GM19455 (cell line): ENCODE measurements at regions not wholly inside any gene's neighbourhood (a gene's known extent, or its start where the extent isn't known, plus 50 kb on each side); places are given as distances from the start of the nearest gene placed in this dataset.
"Not testable (repeated sequence)": the region's sequence is repeated elsewhere in the genome, so short reads cannot be mapped to it uniquely, and the experiment has no call there.

ENCODE experiments used
- ATAC-seq: cut with Tn5 transposase; IDR thresholded peaks from one replicate; pipeline ENCODE4 v1.9.1; 2021; ENCODE audit not compliant: unreplicated experiment

- no peak for ATAC-seq
Measured at GRCh38 chr16:65271996-65272395, 150.1 kb upstream of the CDH11 start.

GRCh38 chr16:65268331-65268730 lies 146.5 kb upstream of the CDH11 start:
- no peak for ATAC-seq

GRCh38 chr16:65263896-65264295 lies 142.0 kb upstream of the CDH11 start:
- ATAC-seq = no peak

DNA sequence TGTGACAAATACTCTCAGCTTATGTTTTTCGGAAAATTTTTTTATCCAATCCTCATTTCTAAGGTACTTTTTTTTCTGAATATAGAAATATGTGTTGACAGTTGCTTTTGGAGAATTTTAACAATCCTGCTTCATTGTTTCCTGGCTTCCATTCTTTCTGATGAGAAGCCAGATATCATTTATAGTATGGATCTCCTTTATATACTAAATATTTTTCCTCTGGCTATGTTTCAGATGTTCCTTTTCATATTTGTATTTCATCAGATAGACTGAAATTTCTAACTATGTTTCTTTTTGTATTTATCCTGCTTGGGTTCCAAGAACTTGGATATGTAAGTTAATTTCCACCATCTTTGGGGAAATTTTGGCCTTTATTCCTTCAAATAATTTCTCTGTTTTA lies 138.9 kb upstream of the CDH11 start:
- no peak for ATAC-seq

GRCh38 chr16:65254144-65254543 lies 132.3 kb upstream of the CDH11 start:
- no peak for ATAC-seq

DNA sequence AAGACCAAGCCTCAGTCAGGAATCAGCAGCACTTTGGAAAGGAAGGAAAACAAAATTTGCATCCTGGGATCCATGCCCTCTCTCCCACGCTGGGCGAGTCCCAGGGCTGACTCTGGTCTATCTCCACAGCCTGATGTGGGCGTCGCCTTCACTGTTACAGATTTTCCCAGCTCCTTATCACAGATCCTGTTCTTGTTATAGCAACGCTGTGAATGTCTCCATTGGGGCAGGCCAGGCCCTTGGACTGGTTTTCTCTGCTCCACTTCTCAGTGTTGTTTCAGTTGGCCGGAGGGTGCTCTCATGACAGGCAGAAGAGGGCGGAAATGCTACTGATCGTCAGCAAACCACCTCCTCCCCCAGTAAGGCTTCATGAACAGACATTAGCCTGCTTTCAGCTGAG lies 127.9 kb upstream of the CDH11 start:
- no peak for ATAC-seq

- no peak for ATAC-seq
Measured at GRCh38 chr16:65244787-65245186, 122.9 kb upstream of the CDH11 start.

GRCh38 chr16:65235339-65236177 lies 113.7 kb upstream of the CDH11 start:
- ATAC-seq = no peak

- ATAC-seq = not testable (repeated sequence)
Measured at GRCh38 chr16:65234721-65235320, 113.0 kb upstream of the CDH11 start.

GRCh38 chr16:65229191-65229662 lies 107.4 kb upstream of the CDH11 start:
- no peak for ATAC-seq

DNA sequence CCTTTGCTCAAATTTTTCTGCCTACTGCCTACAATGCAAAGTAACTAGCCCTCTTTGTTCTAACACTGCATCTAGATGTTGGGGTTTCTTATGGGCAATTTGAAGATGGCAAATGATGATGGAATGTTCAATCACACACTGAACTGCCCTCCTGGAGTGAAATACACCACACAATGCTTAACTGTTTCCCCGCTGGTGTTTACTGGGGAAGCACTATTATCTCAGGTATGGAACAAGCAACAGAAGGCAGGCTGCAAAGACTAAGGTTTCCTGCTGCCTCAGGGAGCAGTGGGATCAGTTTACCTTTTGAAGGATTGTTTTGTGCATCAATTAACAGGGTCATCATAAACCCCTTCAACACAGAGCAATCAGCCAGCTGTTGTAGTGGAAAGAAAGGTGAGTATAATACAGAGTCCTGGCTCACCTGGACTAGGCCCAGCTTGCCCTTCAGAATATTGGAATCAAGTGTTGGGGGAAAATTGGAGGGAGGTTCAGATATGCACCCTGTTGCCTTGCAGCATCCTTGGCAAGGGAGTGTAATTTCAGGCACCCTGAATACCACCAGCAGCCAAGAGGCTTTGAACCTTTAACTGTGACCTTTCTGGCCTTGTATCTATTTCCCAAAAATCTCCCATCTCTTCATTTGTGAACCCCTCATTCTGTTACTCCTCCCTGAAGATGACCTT lies 105.4 kb upstream of the CDH11 start:
- ATAC-seq = no peak

DNA sequence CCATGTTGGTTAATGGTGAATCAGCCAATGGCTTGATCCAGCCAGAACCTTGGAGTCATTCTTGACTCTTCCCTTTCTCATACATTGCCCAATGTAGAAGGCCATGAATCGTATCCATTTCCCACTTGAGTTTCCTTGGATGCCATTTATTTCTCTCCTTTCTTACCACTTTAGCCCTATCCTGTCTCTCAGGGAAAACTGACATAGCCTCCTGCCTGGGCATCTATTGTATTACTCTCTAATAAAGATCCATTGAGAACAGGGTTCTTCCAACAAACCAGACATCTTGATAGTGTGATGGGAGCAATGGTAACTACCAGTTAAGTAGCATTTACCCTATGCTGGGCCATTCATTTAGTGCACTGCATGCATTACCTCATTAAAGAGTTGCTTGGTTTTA lies 104.2 kb upstream of the CDH11 start:
- no peak for ATAC-seq

GRCh38 chr16:65225488-65225887 lies 103.6 kb upstream of the CDH11 start:
- no peak for ATAC-seq

- ATAC-seq = no peak
Measured at GRCh38 chr16:65224994-65225393, 103.1 kb upstream of the CDH11 start.

- ATAC-seq = no peak
Measured at GRCh38 chr16:65224471-65224870, 102.6 kb upstream of the CDH11 start.

GRCh38 chr16:65223335-65223734 lies 101.5 kb upstream of the CDH11 start:
- ATAC-seq = no peak

GRCh38 chr16:65222536-65222935 lies 100.7 kb upstream of the CDH11 start:
- no peak for ATAC-seq

- ATAC-seq = no peak
Measured at GRCh38 chr16:65222049-65222448, 100.2 kb upstream of the CDH11 start.

GRCh38 chr16:65219786-65220185 lies 97.9 kb upstream of the CDH11 start:
- ATAC-seq = no peak

- ATAC-seq = no peak
Measured at GRCh38 chr16:65218348-65218747, 96.5 kb upstream of the CDH11 start.

DNA sequence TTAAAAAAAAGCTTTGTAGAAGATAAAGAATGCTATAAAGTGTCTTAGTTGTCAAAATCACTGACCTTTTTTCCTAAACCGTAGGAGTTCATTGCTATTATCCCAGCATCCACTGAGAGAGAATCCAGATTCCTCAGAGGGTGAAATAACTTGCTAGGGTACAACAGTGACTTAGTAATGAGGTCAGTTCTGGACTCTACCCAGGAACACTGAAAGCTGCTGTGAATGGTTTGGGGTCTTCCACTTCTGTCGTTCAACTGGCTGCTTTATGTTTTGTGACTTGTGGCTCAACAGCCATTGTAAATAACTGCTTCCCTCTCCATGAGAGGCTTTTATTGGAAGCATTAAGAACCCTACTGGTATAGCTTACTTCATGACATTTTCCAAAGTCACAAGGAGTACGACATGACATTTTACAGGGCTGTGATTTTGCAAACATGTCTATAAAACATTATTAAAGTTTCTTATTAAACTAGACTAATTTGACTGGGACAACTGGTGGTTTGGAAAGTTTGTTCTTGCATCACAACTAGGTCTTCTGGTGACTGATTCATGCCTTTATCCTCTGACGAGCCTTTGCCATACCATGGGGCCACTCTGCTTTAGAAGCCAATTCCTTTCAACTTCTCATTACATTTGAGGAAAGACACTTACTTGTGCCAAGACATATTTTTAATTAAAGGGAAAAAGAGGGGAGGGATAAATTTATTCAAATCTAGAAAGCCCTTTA lies 92.2 kb upstream of the CDH11 start:
- no peak for ATAC-seq
